ENCODE measurements at regions not wholly inside any gene's neighbourhood (a gene's known extent, or its start where the extent isn't known, plus 50 kb on each side); places are given as distances from the start of the nearest gene placed in this dataset.

DNA sequence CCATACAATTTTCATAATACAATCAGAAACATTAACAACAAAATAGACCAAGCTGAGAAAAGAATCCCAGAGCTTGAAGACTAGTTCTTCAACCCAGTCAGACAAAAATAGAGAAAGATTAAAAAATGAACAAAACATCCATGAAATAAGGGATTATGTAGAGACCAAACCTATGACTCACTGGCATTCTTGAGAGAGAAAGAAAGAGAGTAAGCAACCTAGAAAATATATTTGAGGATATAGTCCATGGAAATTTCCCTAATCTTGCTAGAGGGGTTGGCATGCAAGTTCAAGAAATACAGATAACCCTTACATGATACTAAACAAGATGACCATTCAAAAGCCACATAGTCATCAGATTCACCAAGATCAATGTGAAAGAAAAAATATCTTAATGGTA, 281.7 kb downstream of the CCDC85A start:
- Histone ChIP-seq H3K4me1 (replicated peaks in 1 of 4; ENCODE audit: control insufficient read depth in 3 of 4, insufficient read depth in 4 of 4, low read length in 3 of 4) (no peaks in the 10 kb centered on the region), H3K79me2 (ENCODE audit: control insufficient read depth in 1 of 2, insufficient read depth in 2 of 2, low read length in 2 of 2) (no peaks in the 10 kb centered on the region), H3K56ac (replicated peaks; ENCODE audit: insufficient read length, low read depth, low read length) (no peak overlapping the region), H3K27ac (ENCODE audit: low read depth, low read length) (no peak overlapping the region), H3K14ac (ENCODE audit: insufficient read length) (no peak overlapping the region), H4K5ac (ENCODE audit: insufficient read length, low read depth, low read length) (no peak overlapping the region), H3K23ac (ENCODE audit: insufficient read length) (no peak overlapping the region), H2BK20ac (ENCODE audit: low read length) (no peak overlapping the region), H4K91ac (replicated peaks; ENCODE audit: insufficient read length, low read length) (no peak overlapping the region), H2BK120ac (replicated peaks; ENCODE audit: low read depth, low read length) (no peak overlapping the region), H3K4me2 (ENCODE audit: insufficient read depth in 1 of 2, low read depth in 2 of 2, low read length in 2 of 2) (no peak overlapping the region), H4K8ac (ENCODE audit: extremely low read depth, insufficient read depth, low read length) (no peak overlapping the region), H2BK15ac (ENCODE audit: low read length) (no peak overlapping the region), H2AFZ (ENCODE audit: low read length) (no peak overlapping the region), H4K20me1 (replicated peaks in 1 of 2; ENCODE audit: control insufficient read depth in 1 of 2, insufficient read depth in 2 of 2, low read length in 2 of 2) (no peaks in the 10 kb centered on the region), H3K36me3 (ENCODE audit: control insufficient read depth in 2 of 4, insufficient read depth in 4 of 4, low read length in 3 of 4) (no peaks in the 10 kb centered on the region), H3K4me3 (ENCODE audit: extremely low read depth in 1 of 4, insufficient read depth in 2 of 4, low read depth in 3 of 4, low read length in 4 of 4) (no peak overlapping the region), H3K9me3 (ENCODE audit: insufficient read depth in 2 of 2, low read depth in 1 of 2, low read length in 1 of 2) (no peaks in the 10 kb centered on the region; a peak in 1 of 4 replicates), H3K9ac (replicated peaks in 1 of 4; ENCODE audit: extremely low read depth in 1 of 4, low read depth in 3 of 4, low read length in 3 of 4) (no peak overlapping the region), H3K27me3 (replicated peaks in 1 of 4; ENCODE audit: control insufficient read depth in 3 of 4, extremely low read depth in 1 of 4, insufficient read depth in 3 of 4, low read length in 3 of 4) (no peaks in the 10 kb centered on the region), H2AK5ac (ENCODE audit: low read depth, low read length) (no peak overlapping the region), H3K79me1 (ENCODE audit: low read depth, low read length) (no peaks in the 10 kb centered on the region), H2BK5ac (ENCODE audit: low read depth, low read length) (no peak overlapping the region), H3K23me2 (ENCODE audit: low read depth, low read length) (no peaks in the 10 kb centered on the region), H2BK12ac (ENCODE audit: low read depth, low read length) (no peak overlapping the region), H3K4ac (replicated peaks; ENCODE audit: insufficient read length, low read depth, low read length) (no peak overlapping the region), H3K18ac (ENCODE audit: extremely low read depth, low read length) (no peak overlapping the region)
- ChIA-PET POLR2A (ENCODE audit: partially characterized antibody) (no interaction called here), CTCF (ENCODE audit: partially characterized antibody) (no interaction called here)
- TF ChIP-seq CHD2 (IDR thresholded peaks at IDR 0.05; ENCODE audit: low read length) (no peak), ASH2L (IDR thresholded peaks at IDR 0.05; ENCODE audit: low read length) (no peak), POLR2A (IDR thresholded peaks at IDR 0.05; ENCODE audit: control extremely low read depth in 1 of 2, low read depth in 2 of 2, low read length in 2 of 2) (no peak), BACH1 (IDR thresholded peaks at IDR 0.05; ENCODE audit: low read length) (no peak), EGR1 (IDR thresholded peaks at IDR 0.05; ENCODE audit: borderline replicate concordance, low read depth, low read length) (no peak), CREB1 (IDR thresholded peaks at IDR 0.05) (no peak), SP2 (IDR thresholded peaks at IDR 0.05; ENCODE audit: low read length) (no peak), BCL11A (IDR thresholded peaks at IDR 0.05; ENCODE audit: low read depth in 2 of 2, low read length in 2 of 2) (no peak), PHF8 (conservative IDR thresholded peaks at IDR 0.05; ENCODE audit: low read depth, low read length) (no peak), CTBP2 (IDR thresholded peaks at IDR 0.05; ENCODE audit: borderline replicate concordance, insufficient read depth, insufficient read length, low read length) (no peak), MAFK (IDR thresholded peaks at IDR 0.05; ENCODE audit: low read depth, low read length) (no peak), CHD1 (IDR thresholded peaks at IDR 0.05; ENCODE audit: low read depth, low read length) (no peak), RBBP5 (IDR thresholded peaks at IDR 0.05; ENCODE audit: borderline replicate concordance, low read depth, low read length) (no peak), TAF1 (IDR thresholded peaks at IDR 0.05; ENCODE audit: low read depth, low read length) (no peak), RAD21 (IDR thresholded peaks at IDR 0.05 in 1 of 2, conservative IDR thresholded peaks at IDR 0.05 in 1 of 2; ENCODE audit: low read depth in 2 of 2, low read length in 2 of 2) (no peak), SIX5 (IDR thresholded peaks at IDR 0.05; ENCODE audit: low read depth, low read length) (no peak), CBX8 (IDR thresholded peaks at IDR 0.05; ENCODE audit: borderline replicate concordance, low read depth, low read length) (no peak), FOSL1 (IDR thresholded peaks at IDR 0.05; ENCODE audit: insufficient read depth, low read depth, low read length) (no peak)
- no peak for FAIRE-seq
- DNase-seq (ENCODE audit: low read depth in 1 of 2, low spot score in 2 of 2) = no peak

Data from H1 (cell line).